ENCODE measurements at regions not wholly inside any gene's neighbourhood (a gene's known extent, or its start where the extent isn't known, plus 50 kb on each side); places are given as distances from the start of the nearest gene placed in this dataset.

- TF ChIP-seq CTCF (IDR thresholded peaks at IDR 0.05) (no peak), ZFX (IDR thresholded peaks at IDR 0.05; ENCODE audit: borderline replicate concordance) (no peak)
These were observed 88.1 kb upstream of the ASAP2 start for GRCh38 chr2:9118383-9118960.

Data from 22Rv1 (cell line).